ENCODE measurements at regions not wholly inside any gene's neighbourhood (a gene's known extent, or its start where the extent isn't known, plus 50 kb on each side); places are given as distances from the start of the nearest gene placed in this dataset.

DNA sequence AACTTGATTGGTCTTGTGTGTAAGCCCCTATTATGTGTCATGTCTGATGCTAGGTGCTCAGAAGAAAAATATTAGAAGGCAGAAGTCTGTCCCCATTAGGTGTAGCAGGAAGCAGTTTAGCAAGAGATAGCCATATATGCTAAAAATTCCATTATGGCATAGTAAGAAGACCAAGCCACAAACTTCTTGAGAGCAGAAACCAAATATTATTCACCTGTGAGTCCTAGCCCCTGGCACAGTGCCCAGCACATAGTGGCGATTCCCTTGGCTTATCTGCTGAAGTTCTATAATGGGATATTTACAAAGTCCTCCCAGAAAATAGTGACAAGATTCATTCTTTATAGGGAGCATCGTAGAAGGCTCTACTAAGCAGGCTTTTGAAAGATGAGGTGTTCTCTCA is 174.4 kb downstream of the RAB28 start:
- no peak for ATAC-seq
- Histone ChIP-seq H4K20me1 (ENCODE audit: insufficient read depth) (no peaks in the 10 kb centered on the region), H3K4me3 (replicated peaks in 1 of 2; ENCODE audit: low read depth in 1 of 2, low read length in 2 of 2) (no peak overlapping the region), H3K36me3 (ENCODE audit: control insufficient read depth in 1 of 2, insufficient read depth in 2 of 2, low read length in 2 of 2) (no peaks in the 10 kb centered on the region), H3K4me1 (ENCODE audit: control insufficient read depth in 1 of 2, insufficient read depth in 2 of 2, low read length in 2 of 2) (no peaks in the 10 kb centered on the region), H3K4me2 (ENCODE audit: low read length) (no peak overlapping the region), H3K9me3 (ENCODE audit: control insufficient read depth in 1 of 2, insufficient read depth in 1 of 2, low read depth in 1 of 2, low read length in 2 of 2) (no peaks in the 10 kb centered on the region), H3K27me3 (ENCODE audit: insufficient read depth, low read length) (no peaks in the 10 kb centered on the region), H3K9ac (ENCODE audit: low read length) (no peak overlapping the region), H2AFZ (ENCODE audit: low read depth, low read length, poor library complexity, severe bottlenecking) (no peak overlapping the region), H3K79me2 (ENCODE audit: insufficient read depth, low read length) (no peaks in the 10 kb centered on the region), H3K27ac (ENCODE audit: low read depth, low read length) (no peak overlapping the region), H3K9me2 (ENCODE audit: insufficient read depth) (no peaks in the 10 kb centered on the region)
- intact Hi-C loops (cut with micrococcal nuclease) = no loop called here
- TF ChIP-seq FOSL1 (IDR thresholded peaks at IDR 0.05; ENCODE audit: low read depth) (no peak), ZFX (IDR thresholded peaks at IDR 0.05) (no peak), POLR2AphosphoS5 (IDR thresholded peaks at IDR 0.05; ENCODE audit: low read depth, low read length) (no peak), RAD21 (IDR thresholded peaks at IDR 0.05; ENCODE audit: low read depth) (no peak), SP1 (IDR thresholded peaks at IDR 0.05; ENCODE audit: low read depth) (no peak), JUND (IDR thresholded peaks at IDR 0.05) (no peak)
- TF ChIP-seq, protein P1, sequence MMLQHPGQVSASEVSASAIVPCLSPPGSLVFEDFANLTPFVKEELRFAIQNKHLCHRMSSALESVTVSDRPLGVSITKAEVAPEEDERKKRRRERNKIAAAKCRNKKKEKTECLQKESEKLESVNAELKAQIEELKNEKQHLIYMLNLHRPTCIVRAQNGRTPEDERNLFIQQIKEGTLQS (IDR thresholded peaks at IDR 0.05) = no peak
- CTCF ChIA-PET = no interaction called here
- POLR2A ChIA-PET = no interaction called here
- RAD21 ChIA-PET (ENCODE audit: low non-redundant PET in 1 of 2, low total read pairs in 2 of 2, uncharacterized antibody in 2 of 2, unreplicated experiment in 2 of 2) = no interaction called here
- BruUV-seq (replicated peaks) = no TSS peak
- no peak for DNase-seq (ENCODE audit: low read depth, low spot score)

- Histone ChIP-seq H3K9me3 (ENCODE audit: control insufficient read depth in 1 of 2, insufficient read depth in 1 of 2, low read depth in 1 of 2, low read length in 2 of 2) (no peaks in the 10 kb centered on the region), H3K79me2 (ENCODE audit: insufficient read depth, low read length) (no peaks in the 10 kb centered on the region), H3K9ac (ENCODE audit: low read length) (no peak overlapping the region), H3K27ac (ENCODE audit: low read depth, low read length) (no peak overlapping the region), H3K4me1 (ENCODE audit: control insufficient read depth in 1 of 2, insufficient read depth in 2 of 2, low read length in 2 of 2) (no peaks in the 10 kb centered on the region), H3K4me2 (ENCODE audit: low read length) (no peak overlapping the region), H3K4me3 (replicated peaks in 1 of 2; ENCODE audit: low read depth in 1 of 2, low read length in 2 of 2) (no peak overlapping the region), H4K20me1 (ENCODE audit: insufficient read depth) (no peaks in the 10 kb centered on the region), H3K36me3 (ENCODE audit: control insufficient read depth in 1 of 2, insufficient read depth in 2 of 2, low read length in 2 of 2) (no peaks in the 10 kb centered on the region), H3K27me3 (ENCODE audit: insufficient read depth, low read length) (no peaks in the 10 kb centered on the region), H2AFZ (ENCODE audit: low read depth, low read length, poor library complexity, severe bottlenecking) (no peak overlapping the region), H3K9me2 (ENCODE audit: insufficient read depth) (no peaks in the 10 kb centered on the region)
- ChIA-PET POLR2A (no interaction called here), RAD21 (ENCODE audit: low non-redundant PET in 1 of 2, low total read pairs in 2 of 2, uncharacterized antibody in 2 of 2, unreplicated experiment in 2 of 2) (no interaction called here), CTCF (no interaction called here)
- BruUV-seq (replicated peaks) = no TSS peak
- intact Hi-C loops (cut with micrococcal nuclease) = no loop called here
- ATAC-seq (no peak), DNase-seq (ENCODE audit: low read depth, low spot score) (no peak)
- TF ChIP-seq, protein P2, sequence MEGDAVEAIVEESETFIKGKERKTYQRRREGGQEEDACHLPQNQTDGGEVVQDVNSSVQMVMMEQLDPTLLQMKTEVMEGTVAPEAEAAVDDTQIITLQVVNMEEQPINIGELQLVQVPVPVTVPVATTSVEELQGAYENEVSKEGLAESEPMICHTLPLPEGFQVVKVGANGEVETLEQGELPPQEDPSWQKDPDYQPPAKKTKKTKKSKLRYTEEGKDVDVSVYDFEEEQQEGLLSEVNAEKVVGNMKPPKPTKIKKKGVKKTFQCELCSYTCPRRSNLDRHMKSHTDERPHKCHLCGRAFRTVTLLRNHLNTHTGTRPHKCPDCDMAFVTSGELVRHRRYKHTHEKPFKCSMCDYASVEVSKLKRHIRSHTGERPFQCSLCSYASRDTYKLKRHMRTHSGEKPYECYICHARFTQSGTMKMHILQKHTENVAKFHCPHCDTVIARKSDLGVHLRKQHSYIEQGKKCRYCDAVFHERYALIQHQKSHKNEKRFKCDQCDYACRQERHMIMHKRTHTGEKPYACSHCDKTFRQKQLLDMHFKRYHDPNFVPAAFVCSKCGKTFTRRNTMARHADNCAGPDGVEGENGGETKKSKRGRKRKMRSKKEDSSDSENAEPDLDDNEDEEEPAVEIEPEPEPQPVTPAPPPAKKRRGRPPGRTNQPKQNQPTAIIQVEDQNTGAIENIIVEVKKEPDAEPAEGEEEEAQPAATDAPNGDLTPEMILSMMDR (IDR thresholded peaks at IDR 0.05 in 2 of 3, conservative IDR thresholded peaks at IDR 0.05 in 1 of 3; ENCODE audit: borderline replicate concordance in 1 of 3, insufficient read depth in 1 of 3, low read depth in 2 of 3, low read length in 2 of 3) = no peak
- TF ChIP-seq ZBTB33 (IDR thresholded peaks at IDR 0.05; ENCODE audit: extremely low read depth, insufficient replicate concordance, low read length) (no peak), POLR2AphosphoS5 (IDR thresholded peaks at IDR 0.05; ENCODE audit: low read depth, low read length) (no peak), SIN3A (IDR thresholded peaks at IDR 0.05; ENCODE audit: low read depth) (no peak), TCF7L2 (IDR thresholded peaks at IDR 0.05; ENCODE audit: borderline replicate concordance, extremely low read depth, insufficient read depth, insufficient read length) (no peak), SP1 (IDR thresholded peaks at IDR 0.05; ENCODE audit: low read depth) (no peak), CEBPB (IDR thresholded peaks at IDR 0.05; ENCODE audit: low read depth) (no peak), YY1 (IDR thresholded peaks at IDR 0.05; ENCODE audit: extremely low read depth, insufficient replicate concordance, low read depth, low read length) (no peak), POLR2A (IDR thresholded peaks at IDR 0.05; ENCODE audit: borderline replicate concordance, extremely low read depth, insufficient read depth, insufficient read length) (no peak)
Observed at GRCh38 chr4:13306356-13306755, 177.8 kb downstream of the RAB28 start.
